NCI-H1092 treated with DMSO at 0.1 percent for 48 hours (cell line): ENCODE measurements at regions not wholly inside any gene's neighbourhood (a gene's known extent, or its start where the extent isn't known, plus 50 kb on each side); places are given as distances from the start of the nearest gene placed in this dataset.
"Not testable (repeated sequence)": the region's sequence is repeated elsewhere in the genome, so short reads cannot be mapped to it uniquely, and the experiment has no call there.

Experiments
- DNase-seq: peaks from one replicate; lab custom pipeline; 2025; lab: John Stamatoyannopoulos, UW

DNA sequence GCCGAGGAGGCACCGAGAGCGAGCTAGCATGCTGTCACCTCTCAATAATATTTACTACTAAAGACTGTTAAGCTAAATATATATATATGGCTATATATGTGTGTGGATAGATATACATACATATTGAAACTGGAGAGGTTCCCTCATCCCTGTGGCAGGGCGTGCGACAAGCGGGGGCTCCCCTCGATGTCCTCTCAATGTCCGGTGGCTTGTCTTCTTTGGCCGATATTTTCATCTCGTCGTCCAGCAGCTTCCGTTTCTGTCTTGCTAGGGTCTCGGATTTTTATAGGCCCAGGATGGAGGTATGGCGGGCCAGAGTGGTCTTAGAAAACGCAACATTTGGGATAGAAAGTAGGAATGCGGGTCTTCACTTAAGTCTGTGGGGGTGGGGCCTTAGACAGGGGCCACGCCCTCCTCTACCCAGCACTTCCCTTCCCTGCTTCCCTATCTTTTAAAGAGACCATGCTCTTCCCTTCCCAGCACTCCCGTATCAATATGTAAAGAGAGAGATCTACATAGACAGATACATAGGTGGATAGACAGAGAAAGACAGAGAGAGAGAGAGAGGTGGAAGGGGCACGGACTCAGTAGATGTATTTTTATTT lies 866.8 kb downstream of the DSC3 start:
- DNase-seq: no peak

DNA sequence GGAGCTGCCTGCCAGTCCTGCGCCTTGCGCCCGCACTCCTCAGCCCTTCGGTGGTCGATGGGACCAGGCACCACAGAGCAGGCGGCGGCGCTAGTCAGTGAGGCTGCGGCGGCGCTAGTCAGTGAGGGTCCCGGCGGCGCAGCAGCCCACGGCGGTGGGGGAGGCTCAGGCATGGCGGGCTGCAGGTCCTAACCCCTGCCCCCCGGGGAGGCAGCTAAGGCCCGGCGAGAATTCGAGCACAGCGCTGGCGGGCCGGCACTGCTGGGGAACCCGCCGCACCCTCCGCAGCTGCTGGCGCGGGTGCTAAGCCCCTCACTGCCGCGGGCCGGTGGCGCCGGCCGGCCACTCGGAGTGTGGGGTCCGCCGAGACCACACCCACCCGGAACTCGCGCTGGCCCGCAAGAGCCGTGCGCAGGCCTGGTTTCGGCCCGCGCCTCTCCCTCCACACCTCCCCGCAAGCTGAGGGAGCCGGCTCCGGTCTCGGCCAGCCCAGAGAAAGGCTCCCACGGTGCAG lies 867.4 kb downstream of the DSC3 start:
- no peak for DNase-seq

DNA sequence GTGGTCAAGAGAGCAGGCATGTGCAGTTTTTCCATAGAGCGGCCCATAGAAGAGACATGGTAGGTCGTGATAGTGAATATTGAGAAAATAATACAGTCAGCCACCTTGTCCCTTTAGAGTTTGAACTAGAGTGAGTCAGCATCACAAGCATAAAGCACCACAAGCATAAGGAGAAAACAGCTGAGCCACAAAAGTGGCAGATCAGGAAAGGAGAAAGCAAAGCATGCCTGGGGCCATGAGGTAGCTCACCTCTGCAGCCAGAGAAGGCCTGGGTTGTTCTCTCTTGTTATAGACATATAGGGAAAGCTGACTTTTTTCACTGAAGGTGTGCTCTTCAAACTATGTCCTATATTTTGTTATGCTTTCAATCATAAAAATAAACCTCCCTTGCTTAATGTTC lies 879.0 kb downstream of the DSC3 start:
- DNase-seq: no peak

DNA sequence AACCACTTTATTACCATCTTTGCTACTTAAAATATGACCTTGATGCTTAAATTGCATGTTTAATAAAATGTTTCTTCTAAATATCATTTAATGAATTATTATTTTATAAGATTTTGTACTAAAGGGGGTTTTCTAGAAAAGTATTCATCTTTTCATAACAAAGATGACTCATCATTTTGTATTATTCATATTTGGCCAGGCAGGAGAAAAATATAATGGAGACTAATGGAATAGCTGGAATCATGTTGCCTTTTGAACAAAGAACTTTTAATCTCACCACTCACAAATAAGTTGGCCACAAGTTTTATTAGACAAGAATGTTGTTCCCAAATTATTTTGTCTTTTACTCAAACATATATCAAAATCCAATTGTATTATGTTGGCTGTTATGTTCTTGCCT lies 882.4 kb downstream of the DSC3 start:
- no peak for DNase-seq

- DNase-seq: no peak
Observed at GRCh38 chr18:30150586-30151250, 891.8 kb downstream of the DSC3 start.

- no peak for DNase-seq
Observed at GRCh38 chr18:30149585-30149984, 893.0 kb downstream of the DSC3 start.

- DNase-seq: no peak
Observed at GRCh38 chr18:30142870-30143269, 899.7 kb downstream of the DSC3 start.

DNA sequence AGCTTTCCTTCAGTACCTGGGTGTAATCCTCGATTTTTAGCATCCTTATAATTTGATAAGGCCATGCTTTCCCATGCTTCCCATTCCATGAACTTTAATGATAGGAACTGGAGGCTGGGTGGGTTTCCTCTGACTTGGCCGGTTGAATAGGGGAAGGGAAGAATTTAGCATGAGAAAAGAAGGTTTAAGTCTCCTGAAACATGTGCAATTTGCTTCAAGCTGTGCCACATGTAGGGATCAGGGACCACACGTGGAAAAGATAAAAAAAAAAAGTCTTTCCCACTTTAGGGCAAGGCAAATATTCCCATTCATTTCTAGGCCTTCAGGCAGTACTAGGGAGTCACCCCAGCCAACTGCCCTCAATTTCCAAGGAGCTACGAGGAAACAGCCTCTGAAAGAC lies 900.3 kb downstream of the DSC3 start:
- no peak for DNase-seq

- DNase-seq: not testable (repeated sequence)
Observed at GRCh38 chr18:30141506-30141905, 901.0 kb downstream of the DSC3 start.

DNA sequence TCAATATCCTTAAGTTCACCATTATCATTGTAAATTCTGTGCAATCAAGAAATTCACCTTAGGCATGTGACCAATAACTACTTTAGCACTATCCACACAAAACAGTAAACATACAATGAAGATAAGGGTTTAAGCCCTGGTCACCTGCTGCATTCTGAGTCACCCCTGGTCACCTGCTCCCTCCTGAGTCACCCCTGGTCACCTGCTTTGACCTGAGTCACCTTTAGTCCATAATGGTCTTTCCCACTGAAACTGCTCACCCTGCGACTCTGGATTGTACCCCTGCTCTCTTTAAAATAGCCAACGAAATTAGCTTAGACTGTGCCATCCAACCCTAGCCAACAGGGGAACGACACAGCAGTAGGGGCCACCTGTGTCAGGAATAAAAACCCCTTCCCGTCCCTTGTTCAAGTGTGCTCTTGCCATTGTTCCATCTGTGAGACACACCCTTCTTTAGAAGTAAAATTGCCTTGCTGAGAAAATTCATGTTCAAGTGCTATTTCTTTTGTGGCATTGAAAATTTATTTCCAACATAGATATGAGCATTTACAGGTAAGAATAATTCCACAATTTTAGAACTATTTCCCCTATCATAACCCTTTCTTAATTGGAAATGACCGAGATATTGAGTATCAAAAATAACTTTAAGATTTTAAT lies 902.8 kb downstream of the DSC3 start:
- DNase-seq: no peak

- DNase-seq: no peak
Observed at GRCh38 chr18:30135938-30136337, 906.6 kb downstream of the DSC3 start.

GRCh38 chr18:30134020-30134419 lies 908.5 kb downstream of the DSC3 start:
- DNase-seq: no peak

- DNase-seq: no peak
Observed at GRCh38 chr18:30132959-30133358, 909.6 kb downstream of the DSC3 start.

DNA sequence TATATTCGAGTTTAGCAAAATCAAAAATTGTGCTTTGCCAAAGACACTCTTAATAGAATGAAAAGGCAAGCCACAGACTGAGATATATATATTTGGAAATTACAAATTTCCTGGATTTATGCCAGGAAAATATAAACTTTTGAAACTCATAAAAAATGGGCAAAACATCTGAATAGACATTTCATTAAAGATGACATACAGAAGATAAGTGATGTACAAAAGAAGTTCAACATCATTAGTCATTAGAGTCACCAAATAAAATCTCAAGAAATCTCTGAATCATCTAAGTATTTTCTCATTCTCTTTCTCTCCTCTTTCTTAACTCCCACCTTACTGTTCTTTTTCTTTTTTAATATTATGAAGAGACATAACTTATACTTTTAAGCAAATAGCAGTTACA lies 921.1 kb downstream of the DSC3 start:
- no peak for DNase-seq

- no peak for DNase-seq
Observed at GRCh38 chr18:30113454-30113853, 929.1 kb downstream of the DSC3 start.

DNA sequence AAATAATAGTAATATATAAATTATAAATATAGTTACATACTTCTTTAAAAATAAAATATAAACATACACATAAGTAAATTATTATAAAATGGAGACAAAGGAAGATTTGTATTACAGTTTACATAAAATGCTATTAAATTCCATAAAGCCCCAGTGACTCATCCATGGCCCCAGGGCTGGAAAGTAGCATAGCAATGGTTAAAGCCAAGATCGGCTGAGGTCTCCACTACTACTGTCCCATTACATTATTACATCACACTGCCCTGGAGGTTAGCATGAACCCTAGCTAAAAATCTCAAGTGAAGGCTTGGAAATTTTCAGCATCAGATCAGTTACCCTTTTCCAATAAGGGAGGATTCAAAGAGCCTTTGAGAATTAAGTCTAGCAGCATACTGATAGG lies 936.2 kb downstream of the DSC3 start:
- no peak for DNase-seq

DNA sequence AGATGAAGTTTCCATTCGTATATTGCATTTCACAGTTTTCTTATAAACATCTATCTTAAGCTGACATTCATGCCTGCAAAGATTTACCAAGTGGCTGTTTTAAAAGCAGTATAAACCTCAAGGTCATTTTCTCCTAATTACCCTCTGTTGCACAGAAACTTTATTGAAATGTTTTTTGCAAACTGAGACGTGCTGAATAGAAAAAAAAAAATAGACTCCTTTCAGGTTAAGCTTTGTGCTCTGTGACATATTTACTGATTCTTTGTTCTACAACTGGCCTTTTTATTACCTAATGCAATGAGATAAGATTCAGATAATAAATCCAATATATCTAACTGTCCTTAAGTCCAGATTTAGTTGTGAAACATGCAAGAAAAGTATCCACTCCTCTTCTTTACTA lies 938.7 kb downstream of the DSC3 start:
- no peak for DNase-seq

GRCh38 chr18:30096796-30097195 lies 945.7 kb downstream of the DSC3 start:
- DNase-seq: no peak

- DNase-seq: no peak
Observed at GRCh38 chr18:30094556-30094955, 948.0 kb downstream of the DSC3 start.

DNA sequence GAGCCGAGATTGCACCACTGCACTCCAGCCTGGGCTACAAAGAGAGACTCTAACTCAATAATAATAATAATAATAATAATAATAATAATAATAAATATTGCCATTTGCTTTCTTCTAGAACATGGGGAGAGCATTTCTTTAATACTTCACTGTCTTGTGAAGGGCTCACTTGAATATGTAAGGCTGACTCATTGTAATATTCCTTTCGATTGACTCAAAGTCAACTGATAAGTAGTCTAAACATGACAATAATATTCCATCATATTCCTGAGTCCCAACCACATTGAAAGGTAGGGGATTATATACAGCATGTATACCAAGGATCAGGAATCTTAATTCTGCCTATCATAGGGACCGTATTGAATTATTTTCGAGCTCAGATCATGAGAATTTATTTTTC lies 949.2 kb downstream of the DSC3 start:
- DNase-seq: no peak

- DNase-seq: no peak
Observed at GRCh38 chr18:30088238-30089015, 954.1 kb downstream of the DSC3 start.

DNA sequence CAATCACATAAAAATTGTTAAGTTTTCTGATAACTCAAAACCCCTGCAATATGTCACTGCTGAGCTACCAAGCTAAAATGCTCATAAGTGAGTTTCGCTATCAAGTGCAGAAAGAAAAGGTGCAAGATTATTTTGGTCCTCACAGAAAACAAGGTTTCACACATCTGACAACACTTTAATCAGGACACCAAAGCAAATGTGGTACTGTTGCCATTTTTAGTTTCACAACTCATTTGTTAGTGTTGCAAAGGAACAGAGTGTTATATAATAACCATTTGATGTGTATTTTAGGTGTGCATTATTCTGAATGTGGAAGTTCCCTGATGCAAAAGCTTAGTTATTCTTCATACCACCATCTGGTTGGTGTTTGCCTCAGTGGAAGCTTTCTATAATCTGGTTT lies 956.2 kb downstream of the DSC3 start:
- DNase-seq: no peak

DNA sequence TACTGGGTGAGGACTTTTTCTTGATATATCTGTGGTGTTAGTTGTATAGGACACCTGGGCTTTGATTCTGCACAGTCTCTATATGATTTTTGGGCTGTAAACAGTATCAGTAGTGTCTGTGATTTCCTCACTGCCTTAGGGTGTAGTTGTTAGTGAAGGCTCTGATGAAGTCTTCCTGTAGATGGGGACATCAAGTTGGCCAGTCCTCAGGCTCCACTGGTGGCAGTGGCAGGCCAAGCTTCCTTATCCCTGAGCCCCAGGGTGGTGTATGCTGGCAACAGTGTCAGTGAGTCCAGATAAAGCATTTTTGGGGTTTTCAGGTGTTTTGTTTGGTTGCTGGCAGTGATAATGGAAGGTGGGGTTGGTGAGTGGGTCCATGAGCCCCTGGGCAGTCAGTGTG lies 961.4 kb downstream of the DSC3 start:
- DNase-seq: no peak
